ENCODE measurements at regions not wholly inside any gene's neighbourhood (a gene's known extent, or its start where the extent isn't known, plus 50 kb on each side); places are given as distances from the start of the nearest gene placed in this dataset.

DNA sequence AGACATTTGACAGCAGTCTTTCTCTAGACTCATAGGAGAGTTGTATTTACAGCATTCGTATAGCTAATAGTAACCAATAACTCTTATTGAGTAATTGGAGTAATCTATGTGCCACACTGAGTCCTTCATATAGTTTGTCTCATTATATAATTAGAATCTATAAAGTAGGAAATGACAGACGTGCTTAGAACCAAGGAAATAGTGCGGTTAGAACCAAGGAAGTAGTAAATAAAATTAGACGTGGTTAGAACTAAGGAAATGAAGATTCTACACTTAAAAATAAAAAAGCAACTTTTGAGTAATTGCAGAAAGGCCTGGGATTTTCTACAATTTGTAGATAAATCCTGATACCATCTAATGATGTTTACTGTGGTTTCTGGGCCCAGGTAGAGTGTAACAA lies 107.8 kb upstream of the TNFSF11 start:
- no peaks in the 10 kb centered on the region for H3K9me1 ChIP-seq (ENCODE audit: control insufficient read depth, extremely low read depth, insufficient read depth, low read length)
- no peak overlapping the region for H3K9ac ChIP-seq (ENCODE audit: control insufficient read depth, extremely low read depth, insufficient read depth, low read length)
- FAIRE-seq: no peak
- no peaks in the 10 kb centered on the region for H4K20me1 ChIP-seq (ENCODE audit: control insufficient read depth, extremely low read depth, insufficient read depth, low read length)
- no peaks in the 10 kb centered on the region for H3K4me1 ChIP-seq (ENCODE audit: control insufficient read depth, extremely low read depth, insufficient read depth, low read length)
- H3K27me3 ChIP-seq (ENCODE audit: control insufficient read depth, extremely low read depth, insufficient read depth, low read length): no peaks in the 10 kb centered on the region
- H3K36me3 ChIP-seq (ENCODE audit: control insufficient read depth in 2 of 2, extremely low read depth in 1 of 2, insufficient read depth in 2 of 2, low read length in 2 of 2): no peaks in the 10 kb centered on the region
- H3K27ac ChIP-seq (ENCODE audit: control insufficient read depth, insufficient read depth, low read length): no peak overlapping the region
- no peaks in the 10 kb centered on the region for H3K9me3 ChIP-seq (ENCODE audit: control insufficient read depth, low read depth, low read length)
- TF ChIP-seq EZH2 (IDR thresholded peaks at IDR 0.05; ENCODE audit: low read length): no peak
- dilution Hi-C loops (cut with MboI; ENCODE audit: extremely low pct_ligation_motif_present, low sequenced_read_pairs): no loop called here
- no peak for DNase-seq (ENCODE audit: low read depth, low spot score)
- no peak overlapping the region for H2AFZ ChIP-seq (ENCODE audit: control insufficient read depth, low read length)
- no peaks in the 10 kb centered on the region for H3K79me2 ChIP-seq (ENCODE audit: control insufficient read depth, insufficient read depth, low read length)
- no peak overlapping the region for H3K4me2 ChIP-seq (ENCODE audit: control insufficient read depth, extremely low read depth, insufficient read depth, low read depth, low read length)
- H3K4me3 ChIP-seq (ENCODE audit: control insufficient read depth in 2 of 3, extremely low read depth in 1 of 3, insufficient read depth in 2 of 3, low read depth in 1 of 3, low read length in 3 of 3): no peak overlapping the region

DNA sequence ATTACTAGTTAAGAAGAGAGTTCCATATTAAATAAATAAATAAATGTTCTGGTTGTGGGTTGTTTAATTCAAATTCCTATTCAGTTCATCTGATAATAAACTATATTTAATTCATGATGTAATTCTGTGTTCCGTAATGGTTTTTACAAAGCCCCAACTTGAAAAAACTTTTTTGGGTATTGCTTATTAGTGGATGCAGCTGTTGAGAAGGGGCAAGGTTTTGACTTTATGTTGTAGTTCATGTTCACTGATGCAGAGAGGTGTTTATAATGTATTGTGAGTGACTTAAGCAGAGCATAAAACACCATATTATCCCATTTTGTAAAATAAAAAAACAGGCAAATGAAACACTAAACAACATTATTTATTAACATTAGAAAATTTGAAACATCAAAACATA lies 107.3 kb upstream of the TNFSF11 start:
- DNase-seq (ENCODE audit: low read depth, low spot score) (no peak), FAIRE-seq (no peak)
- no peak overlapping the region for H3K9ac ChIP-seq (ENCODE audit: control insufficient read depth, extremely low read depth, insufficient read depth, low read length)

DNA sequence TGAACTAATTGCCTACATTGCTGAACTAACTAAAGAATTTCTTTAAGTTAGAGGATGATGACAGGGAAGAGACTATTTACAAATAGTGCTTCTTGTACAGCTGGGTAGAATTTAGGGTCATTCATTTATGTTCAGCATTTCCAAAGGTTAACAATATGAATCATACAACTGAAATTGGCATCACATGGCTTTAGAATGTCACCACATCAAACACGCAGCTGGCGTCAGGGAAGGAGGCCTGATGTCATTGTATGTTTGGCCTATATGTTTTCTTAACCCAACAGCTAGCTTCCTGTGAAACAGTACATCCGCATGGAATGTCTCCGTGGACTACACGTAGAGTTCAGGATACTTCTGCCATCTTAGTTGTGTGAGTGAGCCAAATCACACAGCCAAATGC lies 99.0 kb upstream of the TNFSF11 start:
- no peaks in the 10 kb centered on the region for H3K36me3 ChIP-seq (ENCODE audit: control insufficient read depth in 2 of 2, extremely low read depth in 1 of 2, insufficient read depth in 2 of 2, low read length in 2 of 2)
- no peak overlapping the region for H3K9ac ChIP-seq (ENCODE audit: control insufficient read depth, extremely low read depth, insufficient read depth, low read length)
- no peaks in the 10 kb centered on the region for H3K9me1 ChIP-seq (ENCODE audit: control insufficient read depth, extremely low read depth, insufficient read depth, low read length)
- DNase-seq (ENCODE audit: low read depth, low spot score): no peak
- no peaks in the 10 kb centered on the region for H3K27me3 ChIP-seq (ENCODE audit: control insufficient read depth, extremely low read depth, insufficient read depth, low read length)
- no peaks in the 10 kb centered on the region for H3K9me3 ChIP-seq (ENCODE audit: control insufficient read depth, low read depth, low read length)
- no peaks in the 10 kb centered on the region for H4K20me1 ChIP-seq (ENCODE audit: control insufficient read depth, extremely low read depth, insufficient read depth, low read length)
- TF ChIP-seq EZH2 (IDR thresholded peaks at IDR 0.05; ENCODE audit: low read length): no peak
- TF ChIP-seq, protein P1, sequence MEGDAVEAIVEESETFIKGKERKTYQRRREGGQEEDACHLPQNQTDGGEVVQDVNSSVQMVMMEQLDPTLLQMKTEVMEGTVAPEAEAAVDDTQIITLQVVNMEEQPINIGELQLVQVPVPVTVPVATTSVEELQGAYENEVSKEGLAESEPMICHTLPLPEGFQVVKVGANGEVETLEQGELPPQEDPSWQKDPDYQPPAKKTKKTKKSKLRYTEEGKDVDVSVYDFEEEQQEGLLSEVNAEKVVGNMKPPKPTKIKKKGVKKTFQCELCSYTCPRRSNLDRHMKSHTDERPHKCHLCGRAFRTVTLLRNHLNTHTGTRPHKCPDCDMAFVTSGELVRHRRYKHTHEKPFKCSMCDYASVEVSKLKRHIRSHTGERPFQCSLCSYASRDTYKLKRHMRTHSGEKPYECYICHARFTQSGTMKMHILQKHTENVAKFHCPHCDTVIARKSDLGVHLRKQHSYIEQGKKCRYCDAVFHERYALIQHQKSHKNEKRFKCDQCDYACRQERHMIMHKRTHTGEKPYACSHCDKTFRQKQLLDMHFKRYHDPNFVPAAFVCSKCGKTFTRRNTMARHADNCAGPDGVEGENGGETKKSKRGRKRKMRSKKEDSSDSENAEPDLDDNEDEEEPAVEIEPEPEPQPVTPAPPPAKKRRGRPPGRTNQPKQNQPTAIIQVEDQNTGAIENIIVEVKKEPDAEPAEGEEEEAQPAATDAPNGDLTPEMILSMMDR (optimal IDR thresholded peaks at IDR 0.05 in 1 of 3, IDR thresholded peaks at IDR 0.05 in 1 of 3, conservative IDR thresholded peaks at IDR 0.05 in 1 of 3; ENCODE audit: extremely low read depth in 1 of 3, insufficient read depth in 2 of 3, low read length in 3 of 3): no peak
- H3K4me2 ChIP-seq (ENCODE audit: control insufficient read depth, extremely low read depth, insufficient read depth, low read depth, low read length): no peak overlapping the region
- no peaks in the 10 kb centered on the region for H3K4me1 ChIP-seq (ENCODE audit: control insufficient read depth, extremely low read depth, insufficient read depth, low read length)
- FAIRE-seq: no peak
- no peak overlapping the region for H2AFZ ChIP-seq (ENCODE audit: control insufficient read depth, low read length)
- no peak overlapping the region for H3K4me3 ChIP-seq (ENCODE audit: control insufficient read depth in 2 of 3, extremely low read depth in 1 of 3, insufficient read depth in 2 of 3, low read depth in 1 of 3, low read length in 3 of 3)
- H3K79me2 ChIP-seq (ENCODE audit: control insufficient read depth, insufficient read depth, low read length): no peaks in the 10 kb centered on the region
- dilution Hi-C loops (cut with MboI; ENCODE audit: extremely low pct_ligation_motif_present, low sequenced_read_pairs): no loop called here
- H3K27ac ChIP-seq (ENCODE audit: control insufficient read depth, insufficient read depth, low read length): no peak overlapping the region

More for the DNA sequence above, 107.3 kb upstream of the TNFSF11 start:
- dilution Hi-C loops (cut with MboI; ENCODE audit: extremely low pct_ligation_motif_present, low sequenced_read_pairs): no loop called here
- no peaks in the 10 kb centered on the region for H3K36me3 ChIP-seq (ENCODE audit: control insufficient read depth in 2 of 2, extremely low read depth in 1 of 2, insufficient read depth in 2 of 2, low read length in 2 of 2)
- H3K4me1 ChIP-seq (ENCODE audit: control insufficient read depth, extremely low read depth, insufficient read depth, low read length): no peaks in the 10 kb centered on the region
- H3K4me2 ChIP-seq (ENCODE audit: control insufficient read depth, extremely low read depth, insufficient read depth, low read depth, low read length): no peak overlapping the region
- no peaks in the 10 kb centered on the region for H3K79me2 ChIP-seq (ENCODE audit: control insufficient read depth, insufficient read depth, low read length)
- H3K9me1 ChIP-seq (ENCODE audit: control insufficient read depth, extremely low read depth, insufficient read depth, low read length): no peaks in the 10 kb centered on the region
- H3K27ac ChIP-seq (ENCODE audit: control insufficient read depth, insufficient read depth, low read length): no peak overlapping the region
- H4K20me1 ChIP-seq (ENCODE audit: control insufficient read depth, extremely low read depth, insufficient read depth, low read length): no peaks in the 10 kb centered on the region
- no peaks in the 10 kb centered on the region for H3K9me3 ChIP-seq (ENCODE audit: control insufficient read depth, low read depth, low read length)
- H2AFZ ChIP-seq (ENCODE audit: control insufficient read depth, low read length): no peak overlapping the region
- no peaks in the 10 kb centered on the region for H3K27me3 ChIP-seq (ENCODE audit: control insufficient read depth, extremely low read depth, insufficient read depth, low read length)
- no peak for TF ChIP-seq EZH2 (IDR thresholded peaks at IDR 0.05; ENCODE audit: low read length)
- TF ChIP-seq, protein P1 (optimal IDR thresholded peaks at IDR 0.05 in 1 of 3, IDR thresholded peaks at IDR 0.05 in 1 of 3, conservative IDR thresholded peaks at IDR 0.05 in 1 of 3; ENCODE audit: extremely low read depth in 1 of 3, insufficient read depth in 2 of 3, low read length in 3 of 3): no peak
- H3K4me3 ChIP-seq (ENCODE audit: control insufficient read depth in 2 of 3, extremely low read depth in 1 of 3, insufficient read depth in 2 of 3, low read depth in 1 of 3, low read length in 3 of 3): no peak overlapping the region

Data from keratinocyte (primary cell).